T1000 (cell line): ENCODE measurements at regions not wholly inside any gene's neighbourhood (a gene's known extent, or its start where the extent isn't known, plus 50 kb on each side); places are given as distances from the start of the nearest gene placed in this dataset.

Experiments
- DNase-seq: peaks from one replicate; lab custom pipeline; 2025; ENCODE audit warnings: mixed read lengths; lab: John Stamatoyannopoulos, UW

DNA sequence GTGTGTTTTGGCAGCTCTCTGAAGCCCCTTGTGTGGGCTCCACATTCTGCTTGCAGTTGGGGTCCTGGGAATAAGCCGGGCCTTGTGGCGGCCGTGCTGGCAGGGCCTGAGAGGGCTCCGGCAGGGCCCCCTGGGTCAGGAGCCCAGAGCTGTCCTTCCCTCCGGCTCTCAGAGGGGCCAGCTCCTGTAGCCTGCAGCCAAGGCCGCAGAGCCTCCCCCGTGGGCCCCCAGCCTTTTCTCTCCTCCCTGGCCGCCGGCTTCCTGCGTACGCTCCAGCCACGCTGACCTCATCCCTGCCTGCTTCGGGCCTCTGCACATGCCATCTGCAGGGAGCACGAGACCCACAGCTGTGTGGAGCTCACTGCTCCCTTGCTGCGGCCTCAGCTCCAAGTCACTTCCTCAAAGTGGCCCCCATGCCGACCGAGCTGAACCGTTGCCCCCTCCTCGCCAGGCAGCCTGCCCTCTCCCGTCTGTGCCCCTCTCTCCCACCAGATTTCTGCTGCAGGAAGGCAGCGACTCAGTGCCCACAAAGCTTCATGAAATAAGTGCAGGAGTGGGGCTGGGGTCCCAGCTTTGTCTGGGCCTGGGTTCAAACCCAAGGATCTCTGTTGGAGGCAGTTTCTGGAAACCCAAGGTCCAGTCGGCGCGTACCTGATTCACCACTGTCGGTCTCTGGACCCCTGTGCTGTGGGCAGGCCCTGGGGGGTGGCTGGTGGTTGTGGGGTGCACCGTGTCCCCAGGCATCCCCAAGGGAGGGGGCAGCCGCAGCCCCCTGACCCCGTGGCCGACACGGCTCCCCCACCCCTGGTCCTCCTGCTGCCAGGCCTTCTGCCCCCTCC lies 57.1 kb upstream of the NKX1-1 start:
- DNase-seq: no peak

DNA sequence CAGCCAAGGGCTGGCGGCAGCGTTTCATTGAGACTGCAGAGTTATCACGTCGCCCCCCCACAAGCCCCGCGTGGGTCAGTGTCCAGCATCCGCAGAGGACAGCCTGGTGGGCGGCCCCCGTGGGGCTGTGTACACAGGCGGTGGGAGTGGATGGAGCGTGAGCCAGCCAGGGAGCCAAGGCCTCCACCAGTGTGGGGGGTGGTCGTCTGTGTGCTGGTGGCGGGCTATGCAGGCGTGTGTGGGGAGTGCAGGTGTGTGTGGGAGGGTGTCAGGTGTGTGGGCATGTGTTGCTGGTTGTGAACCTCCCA lies 56.5 kb upstream of the NKX1-1 start:
- no peak for DNase-seq

GRCh38 chr4:1462009-1462767 lies 55.9 kb upstream of the NKX1-1 start:
- DNase-seq: no peak

DNA sequence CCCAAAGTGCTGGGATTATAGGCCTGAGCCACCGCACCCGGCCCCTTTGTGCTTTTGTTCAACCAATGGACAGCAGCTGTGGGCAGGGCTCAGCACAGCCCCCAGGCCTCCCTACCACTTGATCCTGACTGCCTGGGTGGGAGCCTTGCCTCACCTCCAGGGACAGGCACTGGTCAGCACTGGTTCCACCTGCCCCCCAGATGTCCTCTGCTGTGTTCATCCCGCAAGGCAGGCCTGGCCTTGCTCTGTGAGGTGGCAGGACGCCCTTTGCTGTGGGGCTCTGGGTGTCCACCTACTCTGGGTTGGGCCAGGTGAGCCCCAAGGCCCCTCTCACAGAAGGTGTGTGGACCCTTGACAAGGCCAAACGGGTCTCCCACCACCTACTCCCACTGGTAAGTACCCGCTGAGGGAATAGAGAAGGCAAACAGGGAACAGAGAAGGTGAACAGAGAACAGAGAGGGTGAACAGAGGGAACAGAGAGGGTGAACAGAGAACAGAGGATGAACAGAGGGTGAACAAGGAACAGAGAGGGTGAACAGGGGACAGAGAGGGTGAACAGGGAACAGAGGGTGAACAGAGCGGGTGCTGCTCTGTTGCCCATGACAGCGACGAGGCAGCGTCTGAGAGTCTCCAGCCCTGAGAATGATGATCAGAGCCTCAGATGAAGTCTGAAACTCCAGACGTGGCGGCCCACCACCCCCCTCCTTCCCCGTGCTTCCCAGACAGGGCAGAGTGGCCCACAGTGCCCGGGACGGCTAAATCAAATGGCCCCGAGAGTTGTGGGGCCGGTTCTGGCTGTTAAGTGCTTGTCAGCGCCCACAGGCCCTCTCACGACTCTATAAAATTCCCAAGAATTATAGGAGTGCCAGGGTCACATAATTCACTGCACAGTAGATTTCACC lies 55.0 kb upstream of the NKX1-1 start:
- no peak for DNase-seq

- no peak for DNase-seq
Measured at GRCh38 chr4:1459722-1460511, 53.7 kb upstream of the NKX1-1 start.

DNA sequence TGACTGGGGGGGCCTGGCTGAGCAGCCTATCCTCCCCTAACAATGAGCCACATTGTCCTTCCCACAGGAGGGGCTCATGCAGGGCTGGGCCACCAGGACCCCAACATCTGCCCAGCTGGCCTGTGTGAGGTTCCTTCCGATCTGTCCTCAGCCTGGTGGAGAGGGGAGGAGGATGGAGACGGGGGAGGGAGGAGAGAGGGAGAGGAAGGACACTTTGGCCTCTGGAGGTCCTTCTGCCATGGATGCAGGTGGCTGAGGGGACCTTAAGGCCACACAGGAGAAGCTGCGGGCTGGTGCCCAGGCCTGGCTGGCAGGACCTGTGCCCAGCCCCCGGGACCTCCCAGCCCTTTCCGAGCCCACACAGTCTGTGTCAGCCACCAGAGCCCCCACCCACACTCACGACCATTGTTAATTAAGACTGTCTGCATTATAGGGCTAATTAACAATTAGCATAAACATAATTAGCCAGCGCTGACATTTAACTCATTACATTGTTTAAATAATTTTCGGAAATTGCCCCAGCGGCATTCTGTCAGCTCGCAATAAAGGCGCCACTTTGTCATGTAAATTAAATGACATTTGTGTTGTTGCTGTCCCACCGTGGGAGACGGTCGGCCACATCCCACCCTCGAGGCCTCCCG lies 53.0 kb upstream of the NKX1-1 start:
- DNase-seq: no peak

DNA sequence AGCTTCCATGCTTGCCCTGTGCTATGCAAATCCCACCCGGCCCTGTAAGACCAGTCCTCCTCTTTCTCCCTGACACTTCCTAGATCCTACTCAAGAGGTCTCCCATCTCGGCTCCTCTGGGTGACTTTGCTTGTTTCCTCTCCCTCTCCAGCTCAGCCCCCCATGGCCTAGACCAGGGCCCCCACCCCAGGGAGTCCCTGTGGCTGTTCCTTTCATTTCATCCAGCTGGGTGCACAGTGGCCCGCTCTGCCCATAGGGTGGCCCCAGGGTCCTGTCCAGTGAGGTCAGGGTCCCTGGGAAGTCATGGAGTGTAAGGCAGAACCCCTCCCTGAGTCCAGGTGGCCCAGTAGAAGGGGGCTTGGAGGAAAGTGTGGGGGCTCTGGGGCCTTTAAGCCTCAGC lies 52.3 kb upstream of the NKX1-1 start:
- no peak for DNase-seq
